ENCODE measurements at regions not wholly inside any gene's neighbourhood (a gene's known extent, or its start where the extent isn't known, plus 50 kb on each side); places are given as distances from the start of the nearest gene placed in this dataset.

- DNase-seq (ENCODE audit: low read depth in 4 of 4, low spot score in 2 of 4), result no peak
Measured at GRCh38 chr2:11013196-11013595, 101.5 kb downstream of the KCNF1 start.

- DNase-seq (ENCODE audit: low read depth in 4 of 4, low spot score in 2 of 4), result no peak
Measured at GRCh38 chr2:11014026-11014425, 102.3 kb downstream of the KCNF1 start.

- DNase-seq (ENCODE audit: low read depth in 4 of 4, low spot score in 2 of 4), result no peak
Measured at GRCh38 chr2:11016735-11017388, 105.1 kb downstream of the KCNF1 start.

- no peak for DNase-seq (ENCODE audit: low read depth in 4 of 4, low spot score in 2 of 4)
Measured at GRCh38 chr2:11017921-11018320, 106.2 kb downstream of the KCNF1 start.

- DNase-seq (ENCODE audit: low read depth in 4 of 4, low spot score in 2 of 4), result no peak
Measured at GRCh38 chr2:11018651-11019185, 107.0 kb downstream of the KCNF1 start.

GRCh38 chr2:11019614-11020013 is 107.9 kb downstream of the KCNF1 start:
- DNase-seq (ENCODE audit: low read depth in 4 of 4, low spot score in 2 of 4), result no peak

- DNase-seq (ENCODE audit: low read depth in 4 of 4, low spot score in 2 of 4), result no peak
Measured at GRCh38 chr2:11022064-11022463, 110.3 kb downstream of the KCNF1 start.

- DNase-seq (ENCODE audit: low read depth in 4 of 4, low spot score in 2 of 4), result no peak
Measured at GRCh38 chr2:11022591-11023273, 111.0 kb downstream of the KCNF1 start.

GRCh38 chr2:11023326-11024258 is 111.9 kb downstream of the KCNF1 start:
- no peak for DNase-seq (ENCODE audit: low read depth in 4 of 4, low spot score in 2 of 4)

- DNase-seq (ENCODE audit: low read depth in 4 of 4, low spot score in 2 of 4), result peak in 2 of 4 donors; percentile 19 to 39
Measured at GRCh38 chr2:11024259-11024645, 112.5 kb downstream of the KCNF1 start.

GRCh38 chr2:11024687-11025086 is 113.0 kb downstream of the KCNF1 start:
- DNase-seq (ENCODE audit: low read depth in 4 of 4, low spot score in 2 of 4), result no peak

GRCh38 chr2:11026286-11026921 is 114.7 kb downstream of the KCNF1 start:
- DNase-seq (ENCODE audit: low read depth in 4 of 4, low spot score in 2 of 4), result no peak

GRCh38 chr2:11027195-11027594 is 115.5 kb downstream of the KCNF1 start:
- DNase-seq (ENCODE audit: low read depth in 4 of 4, low spot score in 2 of 4), result no peak

GRCh38 chr2:11028407-11028916 is 116.7 kb downstream of the KCNF1 start:
- no peak for DNase-seq (ENCODE audit: low read depth in 4 of 4, low spot score in 2 of 4)

- DNase-seq (ENCODE audit: low read depth in 4 of 4, low spot score in 2 of 4), result no peak
Measured at GRCh38 chr2:11029136-11029535, 117.4 kb downstream of the KCNF1 start.

GRCh38 chr2:11030036-11030435 is 118.3 kb downstream of the KCNF1 start:
- no peak for DNase-seq (ENCODE audit: low read depth in 4 of 4, low spot score in 2 of 4)

GRCh38 chr2:11030909-11031308 is 119.2 kb downstream of the KCNF1 start:
- no peak for DNase-seq (ENCODE audit: low read depth in 4 of 4, low spot score in 2 of 4)

- DNase-seq (ENCODE audit: low read depth in 4 of 4, low spot score in 2 of 4), result no peak
Measured at GRCh38 chr2:11031876-11032275, 120.1 kb downstream of the KCNF1 start.

GRCh38 chr2:11032396-11032795 is 120.7 kb downstream of the KCNF1 start:
- DNase-seq (ENCODE audit: low read depth in 4 of 4, low spot score in 2 of 4), result no peak

- no peak for DNase-seq (ENCODE audit: low read depth in 4 of 4, low spot score in 2 of 4)
Measured at GRCh38 chr2:11033114-11033513, 121.4 kb downstream of the KCNF1 start.
